Left forelimb (tissue), 1 donor: ENCODE measurements at regions not wholly inside any gene's neighbourhood (a gene's known extent, or its start where the extent isn't known, plus 50 kb on each side); places are given as distances from the start of the nearest gene placed in this dataset.
"Not testable (repeated sequence)": the region's sequence is repeated elsewhere in the genome, so short reads cannot be mapped to it uniquely, and the experiment has no call there.

Experiments used
- DNase-seq: peaks from one replicate; pipeline ENCODE4 v3.0.0-alpha.2; 2018; ENCODE audit warnings: low spot score

DNA sequence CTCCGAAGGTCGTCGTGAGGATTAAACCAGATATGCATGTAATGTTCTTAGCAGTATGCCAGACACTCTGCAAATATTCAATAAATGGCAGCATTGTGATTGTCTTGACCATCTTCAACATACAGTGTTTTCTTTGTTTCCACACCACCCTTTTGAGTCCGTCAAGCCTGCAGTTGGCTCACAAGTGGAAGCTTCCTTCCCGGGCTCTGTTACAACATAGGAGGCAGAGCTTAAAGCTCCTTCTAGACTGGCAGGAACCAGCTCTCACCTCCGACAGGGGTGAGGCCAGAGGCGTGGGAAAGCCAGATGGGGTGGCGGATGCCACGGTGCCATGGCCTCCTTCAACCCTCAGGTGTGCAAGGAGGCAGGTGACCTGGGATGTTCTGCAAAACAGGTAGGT, 138.3 kb downstream of the FOXL1 start:
- no peak for DNase-seq

DNA sequence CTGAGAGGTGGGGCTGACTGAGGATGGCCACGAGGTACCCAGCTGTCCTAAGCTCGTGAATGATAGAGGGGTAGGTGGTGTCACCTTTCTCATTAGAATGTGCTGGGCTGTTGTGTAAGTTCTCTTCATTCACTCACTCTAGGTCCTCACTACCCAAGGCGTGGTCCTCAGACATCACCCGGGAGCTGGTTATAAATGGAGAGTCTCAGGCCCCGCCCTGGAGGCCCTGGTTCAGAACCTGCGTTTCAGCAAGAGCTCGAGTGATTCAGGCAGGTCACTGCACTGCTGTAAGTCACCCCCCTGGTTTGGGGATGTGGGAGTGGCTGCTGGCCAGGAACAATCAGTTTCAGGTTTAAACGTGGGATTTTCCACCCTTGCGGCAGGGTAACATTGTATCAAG, 139.8 kb downstream of the FOXL1 start:
- DNase-seq, result no peak

DNA sequence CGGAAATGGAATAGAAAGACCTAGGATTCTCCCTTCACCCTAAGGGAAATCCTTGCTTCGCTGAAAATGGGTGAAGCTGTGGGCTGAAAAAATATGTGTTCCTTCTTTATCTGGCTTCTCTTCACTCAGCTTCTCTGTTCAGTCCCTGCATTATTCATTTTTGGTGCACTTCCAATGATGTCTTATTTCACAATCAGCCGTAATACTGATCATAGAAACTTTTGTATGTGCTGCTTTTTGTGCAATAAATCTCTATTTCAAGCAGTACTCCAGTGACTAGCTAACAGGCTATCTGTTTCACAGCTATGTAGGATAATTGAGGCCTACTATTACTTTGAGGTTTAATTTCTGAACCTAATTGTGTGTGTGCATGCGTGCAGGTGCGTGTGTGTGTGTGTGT, 144.6 kb downstream of the FOXL1 start:
- DNase-seq, result no peak

DNA sequence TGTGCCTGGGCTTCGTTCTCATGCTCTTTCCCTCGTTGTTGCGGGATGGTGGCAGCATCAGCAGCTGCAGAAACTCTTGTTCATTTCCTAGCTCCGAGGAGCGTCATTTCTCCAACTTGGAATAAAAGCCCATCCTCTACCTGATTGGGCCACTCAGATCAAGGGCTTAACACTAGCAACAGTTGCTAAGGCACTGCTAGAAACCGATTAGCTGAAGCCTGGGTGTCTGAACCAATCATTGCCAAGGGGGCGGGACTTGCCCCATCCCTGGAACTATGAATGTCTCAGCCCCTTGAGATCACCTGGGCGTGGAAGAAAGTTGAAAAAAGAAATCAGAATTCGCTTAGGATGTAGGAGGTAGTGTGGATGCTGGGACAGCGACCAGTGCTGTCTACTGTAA, 145.3 kb downstream of the FOXL1 start:
- no peak for DNase-seq

DNA sequence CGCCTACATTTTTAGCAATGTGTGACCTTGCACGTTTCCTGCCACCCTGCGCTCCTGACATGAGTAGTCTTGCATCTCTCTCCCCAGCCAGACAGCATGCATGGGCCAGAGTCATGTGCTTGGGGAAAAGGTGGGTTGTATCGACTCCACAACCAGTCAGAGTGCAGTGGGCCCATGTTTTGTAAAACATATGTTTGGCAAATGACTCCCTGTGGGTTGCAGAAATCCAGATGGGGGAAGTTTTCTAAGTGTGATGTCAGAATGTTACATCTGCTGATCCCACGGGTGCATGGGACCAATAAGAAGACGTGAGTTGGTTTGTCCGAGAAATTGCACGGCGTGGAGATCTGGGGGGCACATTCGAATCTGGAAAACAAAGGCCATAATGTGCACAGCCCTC, 147.1 kb downstream of the FOXL1 start:
- no peak for DNase-seq

DNA sequence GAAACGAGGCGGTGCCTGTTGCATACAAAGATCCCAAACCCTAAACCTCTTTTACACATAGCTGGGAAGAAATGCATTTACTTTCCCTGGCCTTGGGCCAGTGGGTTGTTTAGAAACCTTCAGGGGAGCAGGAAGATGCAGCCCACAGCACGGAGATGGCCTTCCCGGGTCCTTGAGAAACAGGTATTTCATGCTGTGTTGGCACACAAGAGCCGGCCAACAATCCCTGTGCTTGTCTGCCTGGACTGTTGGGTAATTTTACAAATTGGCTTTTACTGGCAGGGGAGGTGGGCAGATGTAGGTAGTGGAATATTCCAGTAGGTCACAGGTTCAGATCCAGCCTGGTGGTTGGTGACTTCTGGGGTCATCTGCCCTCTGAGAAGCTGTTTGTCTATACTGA, 148.0 kb downstream of the FOXL1 start:
- no peak for DNase-seq

DNA sequence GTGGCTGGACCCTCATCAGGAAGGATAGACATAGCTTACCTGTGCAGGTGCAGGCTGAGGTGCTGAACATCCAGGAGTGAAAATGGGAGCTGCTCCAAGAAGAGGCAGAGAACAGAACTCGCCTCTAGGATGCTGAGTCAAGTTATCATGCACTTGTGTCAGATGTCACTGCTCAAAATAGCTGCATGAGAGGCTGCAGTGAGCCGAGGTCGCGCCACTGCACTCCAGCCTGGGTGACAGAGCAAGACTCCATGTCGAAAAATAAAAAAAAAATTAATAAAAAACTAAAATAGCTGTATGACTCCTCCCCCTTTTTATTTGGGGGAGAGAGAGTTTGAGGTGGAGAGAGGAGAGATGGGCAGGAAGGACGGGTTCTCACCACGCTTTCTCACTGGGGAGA, 148.8 kb downstream of the FOXL1 start:
- no peak for DNase-seq

DNA sequence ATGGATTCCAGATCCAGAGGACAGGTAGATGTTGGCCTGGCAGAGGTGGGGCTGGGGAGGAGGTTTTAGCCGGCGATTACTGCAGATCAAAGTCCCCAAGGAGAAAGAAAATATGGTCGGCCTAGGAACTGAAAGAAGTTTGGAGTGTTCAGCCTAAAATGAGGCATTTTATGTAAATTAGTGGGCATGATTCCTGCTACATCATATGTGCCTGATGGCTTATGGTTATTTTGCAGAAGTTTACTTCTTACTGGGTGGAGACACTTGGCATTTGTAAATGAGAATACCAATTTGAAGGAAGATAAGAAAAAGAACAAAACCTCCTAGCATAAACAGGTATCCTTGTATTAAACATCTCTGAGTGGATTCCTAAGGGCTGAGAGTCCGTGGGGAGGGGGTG, 149.3 kb downstream of the FOXL1 start:
- no peak for DNase-seq

DNA sequence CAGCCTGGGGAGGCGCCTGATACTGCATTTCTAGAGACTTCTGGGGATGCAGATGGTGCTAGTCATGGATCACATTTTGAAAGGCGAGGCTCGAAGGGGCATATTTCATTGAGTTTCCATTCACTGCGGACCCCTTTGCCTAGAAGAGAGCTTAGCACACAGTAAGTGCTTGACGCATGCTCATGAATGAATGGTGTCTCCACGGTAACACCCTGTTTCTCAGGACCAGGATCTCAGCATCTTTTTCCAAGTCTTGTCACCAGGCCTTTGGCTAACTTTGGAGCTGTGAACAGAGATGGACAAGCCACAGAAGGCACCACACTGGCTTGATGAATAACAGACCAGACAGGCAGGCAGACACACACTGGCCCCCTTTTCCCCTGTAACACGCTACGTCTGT, 151.3 kb downstream of the FOXL1 start:
- no peak for DNase-seq

DNA sequence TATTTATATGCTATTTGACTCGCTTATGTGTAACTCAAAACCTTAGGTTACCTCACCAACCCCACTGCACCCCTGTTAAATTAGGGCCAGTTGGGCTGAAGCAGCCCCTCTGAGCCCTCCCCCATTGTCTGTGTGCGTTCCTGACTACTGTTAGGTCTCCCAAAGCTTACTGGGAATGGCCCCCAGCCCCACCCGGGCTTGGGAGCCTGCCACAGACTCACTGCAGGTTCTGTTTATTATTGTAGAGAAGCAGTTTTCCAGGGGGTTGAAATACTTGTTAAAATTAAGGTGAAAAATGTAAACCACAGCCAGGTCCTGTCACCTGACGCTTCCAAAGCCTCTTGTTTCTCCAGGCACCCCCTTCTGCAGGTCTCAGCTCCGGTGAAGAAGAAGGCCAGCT, 151.7 kb downstream of the FOXL1 start:
- DNase-seq, result no peak

DNA sequence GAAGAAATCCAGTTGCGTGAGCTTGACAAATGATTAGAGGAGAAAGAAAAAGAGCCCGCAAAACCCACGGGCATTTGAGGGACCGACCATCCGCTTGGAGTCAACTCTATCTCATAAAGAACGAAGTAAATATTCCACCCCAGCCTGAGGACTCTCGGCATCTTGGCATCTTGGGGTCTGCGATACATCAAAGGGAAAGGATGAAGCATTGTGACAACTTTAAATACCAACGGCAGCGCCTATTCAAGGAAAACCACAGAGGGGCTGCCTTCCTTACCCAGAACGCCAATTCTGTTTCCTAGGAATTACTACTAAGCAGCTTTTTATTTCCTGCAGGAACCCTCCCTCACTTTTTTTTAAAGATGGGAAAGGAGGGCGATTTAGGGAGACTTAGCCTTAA, 152.2 kb downstream of the FOXL1 start:
- DNase-seq, result no peak

DNA sequence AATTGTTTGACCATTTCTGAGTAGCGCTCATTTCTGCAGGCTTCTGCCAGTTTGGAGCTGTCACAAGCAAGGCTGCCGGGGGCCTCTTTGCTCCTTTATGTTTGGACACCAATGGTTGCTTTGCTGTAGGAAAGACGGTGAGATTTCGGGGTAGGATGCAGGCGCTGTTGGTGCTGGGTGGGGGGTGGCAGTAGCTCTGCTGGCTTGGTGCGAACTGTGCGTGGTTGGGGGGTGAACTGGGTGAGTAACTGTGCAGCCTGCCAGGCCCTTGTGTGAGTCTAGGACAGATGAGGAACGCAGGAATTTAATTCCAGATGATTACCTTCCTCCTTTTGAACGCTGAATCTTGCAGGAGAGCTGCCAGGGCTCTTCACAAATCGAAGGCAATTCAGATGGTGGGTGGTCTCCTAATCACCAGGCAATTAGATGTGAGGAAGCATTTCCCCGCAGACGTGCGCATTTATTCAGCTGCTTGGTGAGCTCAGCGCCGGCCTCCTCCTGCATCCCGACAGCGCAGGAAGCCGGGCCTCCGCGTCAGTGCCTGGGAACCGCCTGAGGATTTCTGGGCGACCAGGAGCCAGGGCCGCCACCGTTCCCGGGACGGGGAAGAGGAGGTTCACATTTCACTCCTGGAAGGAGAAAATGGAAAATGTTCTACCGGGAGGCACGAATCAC, 154.4 kb downstream of the FOXL1 start:
- no peak for DNase-seq

DNA sequence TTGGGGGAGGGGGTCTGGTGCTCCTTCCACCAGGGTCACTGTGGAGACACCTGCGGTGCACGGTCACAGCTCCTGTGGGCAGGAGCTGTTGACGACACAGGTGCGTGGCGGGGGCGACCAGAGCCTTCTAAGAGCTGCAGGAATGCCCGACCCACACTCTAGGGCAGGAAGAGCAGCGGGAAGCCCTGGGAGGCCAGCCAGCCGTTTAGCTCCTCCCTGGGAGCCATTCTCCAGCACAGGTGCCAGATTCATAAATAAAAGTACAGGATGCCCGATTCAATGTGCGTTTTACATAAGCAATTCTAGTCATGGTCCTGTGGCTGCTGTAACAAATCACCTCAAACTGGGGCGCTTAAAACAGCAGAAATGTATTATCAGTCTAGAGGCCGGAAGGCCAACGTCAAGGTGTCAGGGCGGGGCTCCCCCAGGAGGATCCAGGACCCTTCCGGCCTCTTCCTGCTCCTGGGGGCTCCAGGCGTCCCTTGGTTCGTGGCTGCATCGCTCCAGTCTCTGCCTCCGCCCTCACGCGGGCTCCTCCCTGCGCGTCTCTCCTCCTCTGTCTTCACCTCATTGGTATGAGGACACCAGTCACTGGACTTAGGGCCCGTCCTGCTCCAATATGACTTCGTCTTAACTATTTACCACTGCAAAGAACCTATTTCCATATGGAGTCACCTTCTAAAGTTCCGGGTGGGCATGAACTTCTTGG, 155.4 kb downstream of the FOXL1 start:
- DNase-seq, result no peak

DNA sequence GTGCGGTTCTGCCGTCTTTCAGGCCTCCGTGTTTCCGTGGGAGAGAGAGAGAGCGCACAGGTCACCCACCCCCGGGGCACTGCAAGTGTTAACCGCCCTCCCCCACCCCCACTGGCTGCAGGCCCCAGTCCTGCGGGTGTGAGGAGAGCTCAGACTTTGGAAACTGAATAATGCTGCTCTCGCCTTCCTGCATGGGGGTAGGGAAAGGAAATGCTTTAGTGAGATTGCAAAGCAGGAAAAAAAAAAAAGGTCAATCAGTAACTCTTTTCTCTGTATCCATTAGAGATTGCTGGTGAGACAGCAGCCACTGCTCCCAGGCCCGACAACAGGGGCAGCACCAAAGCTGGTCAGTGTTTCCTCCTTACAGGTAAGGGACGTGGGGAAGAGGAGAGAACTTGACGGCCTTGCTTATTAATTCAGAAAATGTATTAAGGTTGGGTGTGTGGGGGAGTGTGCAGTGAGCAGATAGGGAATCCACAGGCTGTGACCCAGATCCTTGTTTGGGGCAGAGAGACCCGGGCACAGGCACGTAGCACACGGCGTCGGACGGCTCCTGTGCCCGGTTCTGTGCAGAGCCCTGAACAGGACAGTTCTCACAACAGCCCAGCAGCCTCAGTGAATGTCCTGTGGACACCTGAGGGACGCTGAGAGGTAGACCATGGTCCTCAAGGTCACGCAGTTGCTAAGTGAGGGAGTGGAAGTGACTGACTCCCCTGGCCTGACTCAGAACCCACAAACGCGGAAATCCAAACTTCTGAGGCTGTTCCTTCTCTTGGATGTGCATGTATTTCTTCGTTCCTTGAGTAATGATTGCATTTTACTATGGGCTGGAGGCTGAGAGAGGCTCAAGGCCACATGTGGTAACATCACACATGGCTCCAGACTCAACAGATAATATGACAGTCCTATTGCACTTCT, 156.5 kb downstream of the FOXL1 start:
- no peak for DNase-seq

DNA sequence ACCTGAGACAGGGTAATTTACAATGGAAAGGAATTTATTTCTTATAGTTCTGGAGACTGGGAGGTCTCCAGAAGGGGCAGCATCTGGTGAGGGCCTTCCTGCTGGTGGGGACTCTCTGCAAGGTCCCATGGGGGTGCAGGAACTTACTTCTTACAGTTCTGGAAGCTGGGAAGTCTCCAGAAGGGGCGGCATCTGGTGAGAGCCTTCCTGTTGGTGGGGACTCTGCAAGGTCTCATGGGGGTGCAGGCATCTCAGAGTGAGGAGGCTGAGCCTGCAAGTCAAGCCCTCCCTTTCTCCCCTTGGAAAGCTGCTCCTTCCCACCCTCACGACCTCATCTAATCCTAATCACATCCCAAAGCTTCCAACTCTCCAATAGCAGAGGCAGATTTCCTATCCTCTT, 157.4 kb downstream of the FOXL1 start:
- no peak for DNase-seq

DNA sequence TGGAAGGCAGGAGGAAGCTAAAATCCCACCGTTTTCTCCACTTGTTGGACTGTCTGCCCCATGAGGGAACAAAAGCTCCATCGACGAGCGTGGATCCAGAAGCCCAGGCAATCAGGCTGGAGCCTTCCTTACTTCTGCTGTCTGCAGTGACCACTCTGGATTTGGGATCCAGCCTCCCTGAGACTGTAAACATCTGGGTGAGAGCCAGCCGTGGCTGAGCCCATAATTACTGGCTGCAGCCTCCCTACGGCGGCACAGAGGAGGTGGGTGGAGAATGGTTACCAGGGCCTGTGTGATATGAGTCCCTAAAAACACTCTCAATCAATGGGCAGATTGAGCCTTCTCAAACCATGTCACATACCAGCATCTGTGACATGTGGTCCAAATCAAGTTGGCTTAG, 158.2 kb downstream of the FOXL1 start:
- DNase-seq, result no peak

DNA sequence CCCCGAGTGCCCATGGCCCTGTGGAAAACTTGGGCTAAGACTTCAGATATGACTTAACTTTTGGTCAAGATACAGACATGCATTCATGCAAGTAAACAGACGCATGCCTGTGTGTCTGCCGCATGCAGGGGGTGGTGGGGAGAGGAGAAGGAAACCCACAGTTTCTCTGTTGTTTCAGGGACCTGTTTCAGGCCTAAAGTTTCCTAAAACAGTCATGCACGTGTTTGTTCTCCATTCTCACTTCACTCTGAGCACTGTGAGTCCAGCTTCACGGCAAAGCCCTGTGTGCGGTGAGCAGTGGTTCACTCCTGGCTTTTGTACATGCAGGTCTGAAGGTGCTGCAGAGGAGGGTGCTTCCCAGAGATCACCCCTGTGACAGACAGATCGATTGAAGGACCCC, 158.7 kb downstream of the FOXL1 start:
- DNase-seq, result no peak

DNA sequence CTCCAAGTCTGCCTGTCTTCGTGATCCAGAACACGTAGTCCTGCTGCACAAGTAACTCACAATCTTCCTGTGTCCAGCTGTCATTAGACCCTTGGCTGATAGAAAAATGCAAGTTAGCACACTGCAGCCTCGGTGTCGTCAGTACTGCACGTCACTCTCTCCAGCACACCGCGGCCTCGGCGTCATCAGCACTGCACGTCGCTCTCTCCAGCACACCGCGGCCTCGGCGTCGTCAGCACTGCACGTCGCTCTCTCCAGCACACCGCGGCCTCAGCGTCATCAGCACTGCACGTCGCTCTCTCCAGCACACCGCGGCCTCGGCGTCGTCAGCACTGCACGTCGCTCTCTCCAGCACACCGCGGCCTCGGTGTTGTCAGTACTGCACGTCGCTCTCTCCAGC, 160.0 kb downstream of the FOXL1 start:
- DNase-seq, result not testable (repeated sequence)

DNA sequence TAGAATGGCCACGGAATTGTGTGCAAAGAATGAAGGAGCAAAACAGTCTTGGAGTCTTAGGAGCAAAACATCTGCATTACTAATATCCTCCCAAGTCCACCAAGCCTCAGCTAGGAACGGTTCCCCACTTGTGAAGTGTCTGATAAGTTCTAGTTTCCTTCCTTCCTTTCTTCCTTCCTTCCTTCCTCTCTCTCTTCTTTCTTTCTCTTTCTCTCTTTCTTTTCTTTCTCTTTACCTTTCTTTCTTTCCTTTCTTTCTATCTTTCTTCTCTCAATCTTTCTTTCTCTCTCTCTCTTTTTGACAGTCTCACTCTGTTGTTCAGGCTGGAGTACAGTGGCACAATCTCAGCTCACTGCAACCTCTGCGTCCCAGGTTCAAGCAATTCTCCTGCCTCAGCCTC, 160.8 kb downstream of the FOXL1 start:
- DNase-seq, result no peak

DNA sequence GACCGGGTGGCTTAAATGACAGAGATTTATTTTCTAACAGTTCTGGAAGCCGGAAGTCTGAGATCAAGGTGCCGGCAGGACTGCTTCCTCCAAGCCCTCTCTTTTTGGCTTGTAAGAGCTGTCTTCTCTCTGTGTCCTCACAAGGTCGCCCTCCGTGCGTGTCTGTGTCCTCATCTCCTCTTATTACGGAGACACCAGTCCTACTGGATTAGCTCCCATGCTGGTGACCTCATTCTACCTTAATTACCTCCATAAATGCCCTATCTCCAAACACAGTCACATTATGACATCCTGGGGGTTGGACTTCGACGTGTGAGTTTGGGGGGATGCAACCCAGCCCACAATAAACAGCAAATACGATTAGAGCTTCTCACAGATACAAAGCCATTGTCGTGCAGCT, 161.5 kb downstream of the FOXL1 start:
- no peak for DNase-seq

DNA sequence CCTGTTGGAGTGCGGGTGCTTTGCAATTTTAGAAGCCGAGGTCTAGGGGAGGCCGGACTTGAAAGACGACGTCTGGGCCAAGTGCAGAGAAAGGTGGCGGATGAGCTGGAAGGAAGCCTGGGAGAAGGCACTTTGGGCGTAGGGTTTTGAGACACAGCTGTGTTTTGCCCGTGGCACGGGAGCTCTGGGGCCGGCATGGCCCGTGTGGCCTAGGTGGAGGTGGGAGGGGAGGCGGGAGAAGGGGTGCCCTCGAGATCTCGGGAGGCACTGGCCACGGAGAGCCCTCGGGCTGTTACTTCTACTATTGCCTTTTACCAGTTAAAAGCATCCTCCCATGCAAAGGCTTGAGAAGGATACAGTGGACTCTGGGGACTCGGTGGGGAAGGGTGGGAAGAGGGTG, 161.9 kb downstream of the FOXL1 start:
- no peak for DNase-seq

DNA sequence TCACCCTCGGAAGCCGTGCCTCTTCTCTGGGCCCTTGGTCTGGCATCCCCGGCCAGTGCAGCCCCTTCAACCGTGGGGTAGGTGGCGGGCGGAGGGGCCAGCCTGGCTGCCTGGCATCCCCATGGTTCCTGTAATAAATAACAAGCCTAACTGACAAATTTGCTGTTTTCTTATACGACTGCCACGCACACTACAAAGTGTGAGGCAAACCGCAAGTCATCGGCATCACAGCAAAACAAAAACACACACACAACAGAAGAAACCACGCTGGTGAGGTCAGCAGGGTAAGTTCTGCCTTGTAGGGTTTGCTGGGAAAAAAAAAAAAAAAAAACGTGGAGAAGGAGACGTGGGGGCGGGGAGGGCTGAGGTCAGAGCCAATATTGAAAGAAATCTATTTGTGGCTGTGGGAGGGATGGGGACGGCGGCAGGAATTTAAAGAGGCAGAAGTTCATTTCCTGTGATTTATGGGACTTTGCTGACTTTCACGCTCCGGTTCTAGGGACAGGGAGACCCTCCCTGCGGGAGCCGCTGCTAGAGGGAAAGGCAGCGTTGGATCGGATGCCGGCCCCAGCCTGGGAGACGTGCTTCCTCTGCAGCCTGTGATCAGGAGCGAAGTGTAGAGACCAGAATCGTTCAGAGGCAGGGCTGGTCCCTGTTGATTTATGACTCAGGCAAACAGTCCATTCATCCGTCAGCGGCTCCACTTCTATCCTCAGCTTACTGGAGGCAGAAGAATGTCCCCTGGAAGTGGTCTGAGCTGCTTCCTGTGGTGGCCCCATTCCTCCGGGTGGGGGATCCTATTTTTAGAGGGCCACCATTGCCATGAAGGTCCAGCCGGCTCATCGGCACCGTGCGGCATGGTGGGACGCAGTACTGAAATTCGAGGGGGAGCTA, 162.8 kb downstream of the FOXL1 start:
- DNase-seq, result peak; percentile 72
